ENCODE measurements at regions not wholly inside any gene's neighbourhood (a gene's known extent, or its start where the extent isn't known, plus 50 kb on each side); places are given as distances from the start of the nearest gene placed in this dataset.

DNA sequence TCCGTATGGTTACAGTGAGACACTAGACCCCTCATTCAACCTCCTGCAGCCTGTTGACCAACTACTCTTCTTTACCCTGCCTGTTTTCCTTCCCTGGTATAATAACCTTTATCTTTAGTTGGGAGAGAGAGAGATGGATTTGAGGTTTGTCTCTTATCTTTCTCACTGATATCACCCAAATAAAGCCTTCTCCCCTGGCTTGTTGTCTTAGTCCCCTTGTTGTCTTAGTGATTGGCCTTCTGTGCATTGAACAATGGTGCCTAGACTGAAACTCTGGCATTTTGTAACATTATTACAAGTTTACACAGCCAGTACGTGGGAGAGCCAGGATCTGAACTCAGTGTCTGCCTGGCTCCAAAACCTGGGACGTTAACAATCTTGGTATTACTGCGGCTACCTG lies 560.8 kb downstream of the HS3ST4 start:
- CTCF ChIA-PET: no interaction called here
- POLR2A ChIA-PET: no interaction called here
- TF ChIP-seq, protein P1, sequence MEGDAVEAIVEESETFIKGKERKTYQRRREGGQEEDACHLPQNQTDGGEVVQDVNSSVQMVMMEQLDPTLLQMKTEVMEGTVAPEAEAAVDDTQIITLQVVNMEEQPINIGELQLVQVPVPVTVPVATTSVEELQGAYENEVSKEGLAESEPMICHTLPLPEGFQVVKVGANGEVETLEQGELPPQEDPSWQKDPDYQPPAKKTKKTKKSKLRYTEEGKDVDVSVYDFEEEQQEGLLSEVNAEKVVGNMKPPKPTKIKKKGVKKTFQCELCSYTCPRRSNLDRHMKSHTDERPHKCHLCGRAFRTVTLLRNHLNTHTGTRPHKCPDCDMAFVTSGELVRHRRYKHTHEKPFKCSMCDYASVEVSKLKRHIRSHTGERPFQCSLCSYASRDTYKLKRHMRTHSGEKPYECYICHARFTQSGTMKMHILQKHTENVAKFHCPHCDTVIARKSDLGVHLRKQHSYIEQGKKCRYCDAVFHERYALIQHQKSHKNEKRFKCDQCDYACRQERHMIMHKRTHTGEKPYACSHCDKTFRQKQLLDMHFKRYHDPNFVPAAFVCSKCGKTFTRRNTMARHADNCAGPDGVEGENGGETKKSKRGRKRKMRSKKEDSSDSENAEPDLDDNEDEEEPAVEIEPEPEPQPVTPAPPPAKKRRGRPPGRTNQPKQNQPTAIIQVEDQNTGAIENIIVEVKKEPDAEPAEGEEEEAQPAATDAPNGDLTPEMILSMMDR (IDR thresholded peaks at IDR 0.05; ENCODE audit: insufficient read depth, low read depth, low read length): no peak
- H3K36me3 ChIP-seq (ENCODE audit: control insufficient read depth, insufficient read depth, low read length): no peaks in the 10 kb centered on the region
- H3K27me3 ChIP-seq (ENCODE audit: control insufficient read depth, insufficient read depth, low read length): no peaks in the 10 kb centered on the region
- H3K4me3 ChIP-seq (ENCODE audit: low read depth, low read length): no peak overlapping the region
- DNase-seq (ENCODE audit: low read depth): no peak

DNA sequence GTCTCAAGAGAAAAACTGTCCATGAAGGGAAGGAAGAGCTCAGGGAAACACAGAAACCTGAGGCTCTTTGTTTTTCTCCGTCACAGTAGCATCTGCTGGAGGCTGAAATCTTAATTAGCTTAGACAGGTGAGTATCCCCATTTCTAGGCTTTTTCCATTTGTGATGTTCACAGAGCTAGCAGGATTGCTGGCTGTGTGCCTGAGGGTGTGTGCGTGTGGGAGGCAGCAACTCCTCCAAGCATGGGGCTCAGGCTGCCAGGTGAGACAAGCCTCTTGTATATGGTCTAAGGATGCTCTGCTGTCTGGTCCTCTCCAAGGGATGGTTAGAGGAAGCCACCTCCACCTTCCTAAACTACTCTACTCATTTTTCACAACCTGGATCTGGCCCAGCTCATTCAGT lies 569.9 kb downstream of the HS3ST4 start:
- TF ChIP-seq, protein P1 (IDR thresholded peaks at IDR 0.05; ENCODE audit: insufficient read depth, low read depth, low read length): no peak
- Histone ChIP-seq H3K4me3 (ENCODE audit: low read depth, low read length) (no peak overlapping the region), H3K27me3 (ENCODE audit: control insufficient read depth, insufficient read depth, low read length) (no peaks in the 10 kb centered on the region), H3K36me3 (ENCODE audit: control insufficient read depth, insufficient read depth, low read length) (no peaks in the 10 kb centered on the region)
- ChIA-PET CTCF (no interaction called here), POLR2A (no interaction called here)
- no peak for DNase-seq (ENCODE audit: low read depth)

DNA sequence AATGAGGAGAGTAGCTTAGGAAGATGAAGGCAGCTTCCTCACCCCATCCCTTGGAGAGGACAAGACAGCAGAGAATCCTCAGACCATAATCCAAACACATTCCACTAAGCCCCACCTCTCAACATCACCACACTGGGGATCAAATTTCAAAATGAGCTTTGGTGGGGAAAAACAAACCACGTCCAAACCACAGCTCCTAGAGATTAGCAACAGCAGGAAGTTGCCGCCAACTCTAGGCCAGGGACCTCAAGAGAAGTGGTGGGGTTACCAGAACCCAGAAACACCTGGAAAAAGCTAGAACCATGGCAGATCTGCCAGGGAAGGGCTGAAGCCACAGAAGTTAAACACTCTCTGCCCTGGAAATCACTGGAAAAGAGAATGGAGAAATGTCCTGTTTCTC lies 571.6 kb downstream of the HS3ST4 start:
- Histone ChIP-seq H3K36me3 (ENCODE audit: control insufficient read depth, insufficient read depth, low read length) (no peaks in the 10 kb centered on the region), H3K27me3 (ENCODE audit: control insufficient read depth, insufficient read depth, low read length) (no peaks in the 10 kb centered on the region), H3K4me3 (ENCODE audit: low read depth, low read length) (no peak overlapping the region)
- TF ChIP-seq, protein P1 (IDR thresholded peaks at IDR 0.05; ENCODE audit: insufficient read depth, low read depth, low read length): no peak
- CTCF ChIA-PET: no interaction called here
- POLR2A ChIA-PET: no interaction called here
- DNase-seq (ENCODE audit: low read depth): no peak

DNA sequence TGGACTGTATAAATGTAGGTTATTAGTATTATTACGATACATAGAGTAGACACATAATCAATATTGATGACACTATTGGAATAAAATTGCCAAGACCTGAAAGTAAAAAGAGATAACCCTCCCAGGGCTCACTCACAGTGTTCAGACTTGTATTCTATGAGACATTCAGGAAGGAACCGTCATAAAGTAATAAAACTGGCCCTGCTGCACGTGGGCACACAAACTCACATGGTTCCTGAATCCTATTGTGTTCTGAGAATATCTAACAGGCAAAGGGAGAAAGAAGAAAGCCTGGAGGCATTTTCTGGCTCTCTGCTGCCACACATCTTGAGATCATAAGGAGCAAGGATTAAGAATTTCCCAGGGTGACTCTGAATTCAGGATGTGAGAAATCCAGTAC lies 575.9 kb downstream of the HS3ST4 start:
- TF ChIP-seq, protein P1 (IDR thresholded peaks at IDR 0.05; ENCODE audit: insufficient read depth, low read depth, low read length): no peak
- H3K4me3 ChIP-seq (ENCODE audit: low read depth, low read length): no peak overlapping the region
- POLR2A ChIA-PET: no interaction called here
- H3K36me3 ChIP-seq (ENCODE audit: control insufficient read depth, insufficient read depth, low read length): no peaks in the 10 kb centered on the region
- CTCF ChIA-PET: no interaction called here
- H3K27me3 ChIP-seq (ENCODE audit: control insufficient read depth, insufficient read depth, low read length): no peaks in the 10 kb centered on the region
- no peak for DNase-seq (ENCODE audit: low read depth)

DNA sequence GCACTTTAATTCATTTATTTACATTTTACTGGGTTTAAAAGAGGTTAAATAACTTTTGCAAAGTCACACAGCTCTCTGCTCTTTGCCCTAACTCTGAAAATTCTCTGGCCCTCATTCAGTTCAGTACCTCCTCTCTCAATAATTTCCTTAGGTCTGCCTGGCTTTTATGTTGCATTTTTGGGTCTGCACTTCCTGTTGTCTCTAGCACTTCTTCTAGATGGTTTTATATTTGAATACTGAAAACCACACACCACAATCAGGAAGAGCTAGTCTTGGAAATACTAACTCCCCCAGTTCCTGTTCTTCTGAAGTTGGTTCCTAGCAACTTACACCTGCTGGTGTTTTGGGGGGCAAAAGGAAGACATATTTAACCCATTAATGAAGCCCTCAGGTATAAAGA lies 577.9 kb downstream of the HS3ST4 start:
- POLR2A ChIA-PET: no interaction called here
- no peak for DNase-seq (ENCODE audit: low read depth)

More for the DNA sequence above, 577.9 kb downstream of the HS3ST4 start:
- CTCF ChIA-PET: no interaction called here
- no peaks in the 10 kb centered on the region for H3K36me3 ChIP-seq (ENCODE audit: control insufficient read depth, insufficient read depth, low read length)
- H3K4me3 ChIP-seq (ENCODE audit: low read depth, low read length): no peak overlapping the region
- TF ChIP-seq, protein P1 (IDR thresholded peaks at IDR 0.05; ENCODE audit: insufficient read depth, low read depth, low read length): no peak
- no peaks in the 10 kb centered on the region for H3K27me3 ChIP-seq (ENCODE audit: control insufficient read depth, insufficient read depth, low read length)
